ENCODE measurements at regions not wholly inside any gene's neighbourhood (a gene's known extent, or its start where the extent isn't known, plus 50 kb on each side); places are given as distances from the start of the nearest gene placed in this dataset.
"Not testable (repeated sequence)": the region's sequence is repeated elsewhere in the genome, so short reads cannot be mapped to it uniquely, and the experiment has no call there.

- no peak for DNase-seq
Measured at GRCh38 chr3:146732325-146732724, 127.2 kb upstream of the PLSCR5 start.

GRCh38 chr3:146715170-146715569 is 110.0 kb upstream of the PLSCR5 start:
- no peak for DNase-seq

- DNase-seq, result no peak
Measured at GRCh38 chr3:146712806-146713205, 107.7 kb upstream of the PLSCR5 start.

GRCh38 chr3:146709969-146710368 is 104.8 kb upstream of the PLSCR5 start:
- DNase-seq, result no peak

- DNase-seq, result no peak
Measured at GRCh38 chr3:146705225-146705624, 100.1 kb upstream of the PLSCR5 start.

GRCh38 chr3:146702237-146702636 is 97.1 kb upstream of the PLSCR5 start:
- no peak for DNase-seq

GRCh38 chr3:146701246-146701645 is 96.1 kb upstream of the PLSCR5 start:
- DNase-seq, result no peak

GRCh38 chr3:146700025-146700424 is 94.9 kb upstream of the PLSCR5 start:
- DNase-seq, result not testable (repeated sequence)

- DNase-seq, result no peak
Measured at GRCh38 chr3:146692254-146692653, 87.1 kb upstream of the PLSCR5 start.

- DNase-seq, result no peak
Measured at GRCh38 chr3:146685050-146685814, 80.1 kb upstream of the PLSCR5 start.

- no peak for DNase-seq
Measured at GRCh38 chr3:146682171-146682570, 77.0 kb upstream of the PLSCR5 start.

GRCh38 chr3:146680617-146681016 is 75.5 kb upstream of the PLSCR5 start:
- no peak for DNase-seq

- no peak for DNase-seq
Measured at GRCh38 chr3:146679995-146680394, 74.8 kb upstream of the PLSCR5 start.

- DNase-seq, result no peak
Measured at GRCh38 chr3:146679191-146679590, 74.0 kb upstream of the PLSCR5 start.

- DNase-seq, result no peak
Measured at GRCh38 chr3:146672941-146673340, 67.8 kb upstream of the PLSCR5 start.

GRCh38 chr3:146664403-146664802 is 59.3 kb upstream of the PLSCR5 start:
- no peak for DNase-seq

- no peak for DNase-seq
Measured at GRCh38 chr3:146658841-146659240, 53.7 kb upstream of the PLSCR5 start.

GRCh38 chr3:146655333-146655996 is 50.3 kb upstream of the PLSCR5 start:
- no peak for DNase-seq

All from retina (tissue), 1 donor.